WERI-Rb-1 (cell line): ENCODE measurements at regions not wholly inside any gene's neighbourhood (a gene's known extent, or its start where the extent isn't known, plus 50 kb on each side); places are given as distances from the start of the nearest gene placed in this dataset.

Source experiments
- DNase-seq: peaks from one replicate; pipeline ENCODE4 v3.0.0-alpha.2; 2020
- H3K27ac ChIP-seq: fragments of 250-450 bp; sonication (Bioruptor Pico); 2 replicates; pipeline ENCODE4 v1.5.1; 2020; ENCODE audit warnings: mild to moderate bottlenecking, moderate library complexity
- H3K27me3 ChIP-seq: fragments of 250-450 bp; sonication (Bioruptor Pico); 2 replicates; pipeline ENCODE4 v1.5.1; 2021; ENCODE audit warnings: mild to moderate bottlenecking, low read depth, moderate library complexity; ENCODE audit not compliant: insufficient read depth, severe bottlenecking
- H3K36me3 ChIP-seq: fragments of 250-450 bp; sonication (Bioruptor Pico); 2 replicates; pipeline ENCODE4 v1.5.1; 2020; ENCODE audit warnings: mild to moderate bottlenecking, moderate library complexity
- H3K4me3 ChIP-seq: 2 replicates; pipeline ENCODE4 v1.5.1; 2011; ENCODE audit warnings: low read depth, mild to moderate bottlenecking, control low read depth, low read length
- H3K9me3 ChIP-seq: fragments of 250-450 bp; sonication (Bioruptor Pico); 2 replicates; pipeline ENCODE4 v1.5.1; 2021; ENCODE audit warnings: mild to moderate bottlenecking, moderate library complexity; ENCODE audit not compliant: severe bottlenecking
- TF ChIP-seq, protein P1 (sequence below): IDR thresholded peaks from 2 replicates; pipeline ENCODE4 v1.5.1; 2011; ENCODE audit warnings: low read depth, mild to moderate bottlenecking, control low read depth, inconsistent platforms, low read length

DNA sequence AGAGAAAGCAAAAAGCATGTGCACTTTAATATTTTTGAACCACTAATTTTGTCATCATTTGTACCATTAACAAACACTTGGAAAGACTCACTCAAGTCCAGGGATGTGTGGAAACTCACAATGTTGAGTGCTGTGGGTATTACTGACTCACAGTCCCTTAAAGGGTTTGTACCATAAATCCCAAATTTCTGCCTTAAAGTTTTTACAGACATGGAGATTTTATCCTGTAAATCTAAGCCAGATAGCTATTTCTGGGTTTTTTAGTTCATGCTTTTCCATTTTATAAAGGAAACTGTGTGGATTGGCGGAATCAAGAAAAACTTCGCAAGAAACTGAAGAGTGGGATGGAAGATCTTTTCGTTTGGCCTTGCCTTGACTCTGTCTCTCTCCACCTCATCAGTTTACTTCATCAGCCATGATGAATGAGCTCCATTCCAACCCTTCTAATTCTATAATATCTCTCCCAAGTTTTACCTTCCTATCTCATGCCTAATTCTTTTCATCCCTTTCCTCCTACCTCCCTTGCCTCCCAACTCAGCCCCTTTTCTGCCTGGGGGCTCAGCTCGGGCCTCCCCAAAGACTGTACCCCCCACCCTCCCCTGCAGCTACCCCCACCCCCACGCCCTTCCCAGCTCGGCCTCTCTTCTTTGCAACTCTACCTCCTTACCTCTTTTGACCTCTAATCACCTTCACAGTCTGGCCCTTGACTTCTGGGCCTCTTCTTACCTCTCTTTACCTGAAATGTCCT, 218.5 kb upstream of the MKLN1 start:
- no peak overlapping the region for H3K27ac ChIP-seq
- H3K4me3 ChIP-seq: peak overlapping the region; percentile 45
- TF ChIP-seq, protein P1, sequence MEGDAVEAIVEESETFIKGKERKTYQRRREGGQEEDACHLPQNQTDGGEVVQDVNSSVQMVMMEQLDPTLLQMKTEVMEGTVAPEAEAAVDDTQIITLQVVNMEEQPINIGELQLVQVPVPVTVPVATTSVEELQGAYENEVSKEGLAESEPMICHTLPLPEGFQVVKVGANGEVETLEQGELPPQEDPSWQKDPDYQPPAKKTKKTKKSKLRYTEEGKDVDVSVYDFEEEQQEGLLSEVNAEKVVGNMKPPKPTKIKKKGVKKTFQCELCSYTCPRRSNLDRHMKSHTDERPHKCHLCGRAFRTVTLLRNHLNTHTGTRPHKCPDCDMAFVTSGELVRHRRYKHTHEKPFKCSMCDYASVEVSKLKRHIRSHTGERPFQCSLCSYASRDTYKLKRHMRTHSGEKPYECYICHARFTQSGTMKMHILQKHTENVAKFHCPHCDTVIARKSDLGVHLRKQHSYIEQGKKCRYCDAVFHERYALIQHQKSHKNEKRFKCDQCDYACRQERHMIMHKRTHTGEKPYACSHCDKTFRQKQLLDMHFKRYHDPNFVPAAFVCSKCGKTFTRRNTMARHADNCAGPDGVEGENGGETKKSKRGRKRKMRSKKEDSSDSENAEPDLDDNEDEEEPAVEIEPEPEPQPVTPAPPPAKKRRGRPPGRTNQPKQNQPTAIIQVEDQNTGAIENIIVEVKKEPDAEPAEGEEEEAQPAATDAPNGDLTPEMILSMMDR: no peak
- peaks cover 20% of the 10 kb centered on the region for H3K27me3 ChIP-seq
- DNase-seq: no peak
- no peaks in the 10 kb centered on the region for H3K9me3 ChIP-seq
- H3K36me3 ChIP-seq: no peaks in the 10 kb centered on the region

- DNase-seq: peak; percentile 56
- peaks cover 20% of the 10 kb centered on the region for H3K27me3 ChIP-seq
- peak overlapping the region; percentile 45 for H3K4me3 ChIP-seq
- no peaks in the 10 kb centered on the region for H3K36me3 ChIP-seq
- H3K9me3 ChIP-seq: no peaks in the 10 kb centered on the region
- no peak overlapping the region for H3K27ac ChIP-seq
- TF ChIP-seq, protein P1: no peak
Measured at GRCh38 chr7:131109759-131110296, 217.8 kb upstream of the MKLN1 start.

- Histone ChIP-seq H3K27me3 (peaks cover 20% of the 10 kb centered on the region), H3K9me3 (no peaks in the 10 kb centered on the region), H3K4me3 (peak overlapping the region; percentile 45), H3K27ac (no peak overlapping the region), H3K36me3 (no peaks in the 10 kb centered on the region)
- TF ChIP-seq, protein P1: no peak
- DNase-seq: no peak
Measured at GRCh38 chr7:131110297-131111080, 217.2 kb upstream of the MKLN1 start.

GRCh38 chr7:131111081-131111576, 216.5 kb upstream of the MKLN1 start:
- Histone ChIP-seq H3K27ac (no peak overlapping the region), H3K4me3 (peak overlapping the region; percentile 32), H3K27me3 (peaks cover 20% of the 10 kb centered on the region), H3K36me3 (no peaks in the 10 kb centered on the region), H3K9me3 (no peaks in the 10 kb centered on the region)
- peak; percentile 17 for DNase-seq
- TF ChIP-seq, protein P1: no peak

GRCh38 chr7:131111792-131112191, 215.9 kb upstream of the MKLN1 start:
- H3K27me3 ChIP-seq: peaks cover 20% of the 10 kb centered on the region
- no peak for DNase-seq
- H3K9me3 ChIP-seq: no peaks in the 10 kb centered on the region
- TF ChIP-seq, protein P1: no peak
- no peak overlapping the region for H3K4me3 ChIP-seq
- H3K36me3 ChIP-seq: no peaks in the 10 kb centered on the region
- H3K27ac ChIP-seq: no peak overlapping the region
